ES-I3 (cell line): ENCODE measurements at regions not wholly inside any gene's neighbourhood (a gene's known extent, or its start where the extent isn't known, plus 50 kb on each side); places are given as distances from the start of the nearest gene placed in this dataset.
A peak's percentile ranks its signal among the peaks of the same experiment; 100 is the strongest.

Experiments
- H3K36me3 ChIP-seq: 2 replicates; pipeline ENCODE4 v1.6.1; 2013; ENCODE audit warnings: mild to moderate bottlenecking, low read length, control low read depth, moderate library complexity; ENCODE audit not compliant: insufficient read depth
- H3K4me1 ChIP-seq: 2 replicates; pipeline ENCODE4 v1.6.1; 2013; ENCODE audit warnings: mild to moderate bottlenecking, control low read depth, low read length; ENCODE audit not compliant: insufficient read depth
- H3K9ac ChIP-seq: 2 replicates; pipeline ENCODE4 v1.6.1; 2013; ENCODE audit warnings: low read depth, mild to moderate bottlenecking, low read length, moderate library complexity
- H3K9me3 ChIP-seq: 2 replicates; pipeline ENCODE4 v1.6.1; 2013; ENCODE audit warnings: mild to moderate bottlenecking, low read length, moderate library complexity; ENCODE audit not compliant: control insufficient read depth, insufficient read depth

DNA sequence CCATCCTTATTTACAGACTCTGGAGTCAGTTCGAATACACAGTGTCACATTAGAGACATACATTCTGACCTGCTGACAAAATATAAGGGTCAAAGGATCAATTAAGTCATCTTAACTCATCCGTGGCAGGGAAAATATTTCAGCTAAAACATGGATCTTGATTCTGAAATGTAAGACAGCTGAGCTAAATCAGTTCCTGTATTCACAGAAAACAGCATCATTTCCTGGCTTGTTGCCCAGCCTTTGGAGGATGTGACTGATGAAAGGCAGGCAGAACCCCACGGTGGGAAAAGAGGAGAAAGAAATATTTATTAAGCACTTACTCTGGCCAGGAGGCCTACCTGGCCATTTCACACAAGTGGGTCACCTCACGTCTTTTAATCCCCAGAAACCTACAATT, 101.9 kb downstream of the GAS2L3 start:
- Histone ChIP-seq H3K9ac (no peak overlapping the region), H3K36me3 (no peaks in the 10 kb centered on the region), H3K9me3 (no peaks in the 10 kb centered on the region), H3K4me1 (no peaks in the 10 kb centered on the region)

DNA sequence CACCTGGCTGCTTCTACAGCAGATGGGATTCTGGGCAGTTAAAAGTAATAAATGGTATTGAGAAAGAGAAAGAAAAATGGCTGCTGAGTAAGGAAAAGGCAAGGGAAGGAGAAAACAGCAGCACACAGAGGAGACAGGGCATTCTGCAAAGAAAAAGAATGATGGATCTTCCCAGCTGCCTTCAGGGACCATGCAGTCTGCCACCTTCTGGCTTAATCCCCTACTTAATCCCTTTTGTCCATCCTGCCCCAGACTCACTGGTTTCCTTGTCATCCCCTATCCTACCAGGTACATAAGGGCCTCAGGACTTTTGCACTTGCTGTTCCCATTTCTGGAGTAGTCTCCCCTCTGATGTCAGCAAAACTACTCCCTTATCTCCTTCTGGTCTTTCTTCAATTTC, 107.6 kb downstream of the GAS2L3 start:
- no peaks in the 10 kb centered on the region for H3K36me3 ChIP-seq
- H3K4me1 ChIP-seq, result no peaks in the 10 kb centered on the region
- H3K9me3 ChIP-seq, result peaks cover 10% of the 10 kb centered on the region; the same call in 1 of the 2 replicates
- H3K9ac ChIP-seq, result no peak overlapping the region

DNA sequence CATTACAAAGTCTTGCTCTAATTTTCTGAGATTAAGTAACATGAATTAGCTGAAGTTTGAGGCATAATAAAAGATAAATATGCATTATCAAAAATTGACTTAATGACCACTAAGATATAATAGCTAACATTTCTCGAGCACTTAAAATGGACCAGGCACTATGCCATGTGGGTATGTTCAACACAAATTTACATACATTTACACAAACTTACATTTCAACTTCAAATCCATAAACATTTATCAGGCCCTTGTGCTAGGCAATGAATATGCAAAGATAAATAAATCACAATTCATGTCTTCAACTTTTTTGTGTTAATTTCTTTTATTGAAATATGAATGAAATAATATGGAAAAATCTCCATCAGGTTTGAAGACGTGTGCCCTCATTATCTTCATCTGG, 108.7 kb downstream of the GAS2L3 start:
- peaks cover 10% of the 10 kb centered on the region; the same call in 1 of the 2 replicates for H3K9me3 ChIP-seq
- H3K36me3 ChIP-seq, result no peaks in the 10 kb centered on the region
- H3K4me1 ChIP-seq, result no peaks in the 10 kb centered on the region
- no peak overlapping the region for H3K9ac ChIP-seq

DNA sequence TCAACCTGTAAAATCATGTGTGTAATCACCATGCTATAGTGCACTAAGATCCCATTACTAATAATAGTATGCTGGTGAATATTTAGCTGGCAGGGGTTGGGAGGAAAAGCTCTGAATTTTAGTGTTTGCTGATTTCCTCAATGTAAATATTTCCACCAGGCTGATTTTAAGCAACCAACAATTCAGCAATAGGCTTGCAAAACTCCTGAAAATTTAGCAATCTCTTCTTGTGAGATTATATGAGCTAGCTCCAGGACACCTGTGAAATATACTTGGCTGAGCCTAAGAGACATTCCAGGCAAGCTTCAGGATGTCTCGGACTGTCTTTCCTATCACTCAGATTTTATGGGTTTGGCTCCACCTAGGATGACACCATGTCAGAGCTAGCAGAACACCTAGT, 106.9 kb upstream of the ANO4 start:
- Histone ChIP-seq H3K36me3 (no peaks in the 10 kb centered on the region), H3K9me3 (peaks cover 10% of the 10 kb centered on the region; the same call in 1 of the 2 replicates), H3K9ac (no peak overlapping the region), H3K4me1 (no peaks in the 10 kb centered on the region)

DNA sequence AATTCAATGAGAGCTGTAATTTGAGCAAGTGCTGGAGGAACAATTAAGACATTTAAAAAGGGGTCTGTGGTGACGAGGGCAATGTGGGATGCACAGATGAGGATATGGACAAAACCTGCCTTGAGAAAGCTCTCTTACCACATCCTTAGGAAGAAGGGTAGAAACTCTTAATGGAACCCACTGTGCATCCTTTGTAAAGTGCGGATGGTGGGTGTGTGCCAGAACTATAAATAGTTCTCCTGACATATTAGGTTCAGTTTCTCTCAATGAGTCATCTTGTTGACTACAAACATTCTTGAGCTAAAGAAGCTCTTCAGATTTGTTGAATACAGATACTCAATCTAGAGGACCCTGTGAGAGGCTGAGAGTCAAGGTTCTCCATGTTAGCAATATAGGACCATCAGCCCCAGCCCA, 106.1 kb upstream of the ANO4 start:
- H3K9me3 ChIP-seq, result peaks cover 10% of the 10 kb centered on the region; the same call in 1 of the 2 replicates

DNA sequence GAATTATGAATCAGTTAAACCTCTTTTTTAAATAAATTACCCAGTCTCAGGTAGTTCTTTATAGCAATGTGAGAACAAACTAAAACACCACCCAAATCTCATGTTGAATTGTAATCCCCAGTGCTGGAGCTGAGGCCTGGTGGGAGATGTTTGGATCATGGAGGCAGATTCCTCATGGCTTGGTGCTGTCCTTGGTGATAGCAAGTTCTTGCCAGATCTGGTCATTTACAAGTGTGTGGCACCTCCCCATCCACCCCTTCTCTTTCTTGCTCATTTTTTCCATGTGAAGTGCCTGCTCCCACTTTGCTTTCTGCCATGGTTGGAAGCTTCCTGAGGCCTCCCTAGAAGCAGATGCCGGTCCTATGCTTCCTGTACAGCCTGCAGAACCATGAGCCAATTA, 102.1 kb upstream of the ANO4 start:
- Histone ChIP-seq H3K4me1 (no peaks in the 10 kb centered on the region), H3K9ac (no peak overlapping the region), H3K9me3 (no peaks in the 10 kb centered on the region), H3K36me3 (no peaks in the 10 kb centered on the region)

More for the DNA sequence above, 106.1 kb upstream of the ANO4 start:
- H3K4me1 ChIP-seq, result no peaks in the 10 kb centered on the region
- no peaks in the 10 kb centered on the region for H3K36me3 ChIP-seq
- no peak overlapping the region for H3K9ac ChIP-seq

DNA sequence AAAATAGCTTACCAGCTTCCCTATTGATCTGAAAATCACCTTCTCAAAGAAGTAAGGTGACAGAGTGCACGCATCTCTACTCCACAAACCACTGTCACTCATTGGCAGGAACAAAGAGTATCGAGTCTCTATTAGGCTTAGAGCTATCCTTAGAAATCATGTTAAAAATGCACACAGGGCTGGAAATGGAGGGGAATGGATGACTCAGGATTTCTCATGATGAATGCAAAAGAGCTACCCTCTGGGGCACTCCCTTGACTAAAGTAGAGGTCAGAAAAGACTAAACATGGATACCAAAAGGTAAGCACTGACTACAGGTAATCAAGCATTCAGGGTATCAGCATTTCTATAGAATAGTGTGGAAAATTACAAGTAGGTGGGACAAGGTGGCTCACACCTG, 96.1 kb upstream of the ANO4 start:
- H3K9ac ChIP-seq, result no peak overlapping the region
- H3K9me3 ChIP-seq, result no peaks in the 10 kb centered on the region

DNA sequence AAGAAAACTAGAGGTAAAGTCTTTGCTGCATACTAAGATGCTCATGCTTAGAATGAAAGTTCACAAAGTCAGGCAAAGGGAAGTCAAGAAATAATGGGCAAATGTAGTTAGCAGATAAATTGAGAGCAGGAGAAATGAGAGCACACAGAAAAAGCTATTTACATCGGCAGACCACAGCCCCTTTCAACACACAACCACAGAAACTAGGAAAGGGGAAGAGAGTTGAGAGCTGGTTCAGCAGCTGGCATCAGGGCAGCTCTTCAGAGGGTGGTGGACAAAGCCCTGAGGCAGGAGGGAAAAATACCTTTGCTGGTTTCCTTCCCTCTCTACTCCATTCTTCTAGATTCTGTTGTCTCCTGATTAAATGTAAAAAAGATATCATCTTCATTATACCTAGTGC, 95.4 kb upstream of the ANO4 start:
- no peak overlapping the region for H3K9ac ChIP-seq
- H3K4me1 ChIP-seq, result no peaks in the 10 kb centered on the region
- H3K9me3 ChIP-seq, result no peaks in the 10 kb centered on the region
- H3K36me3 ChIP-seq, result no peaks in the 10 kb centered on the region

More for the DNA sequence above, 96.1 kb upstream of the ANO4 start:
- Histone ChIP-seq H3K4me1 (no peaks in the 10 kb centered on the region), H3K36me3 (no peaks in the 10 kb centered on the region)

DNA sequence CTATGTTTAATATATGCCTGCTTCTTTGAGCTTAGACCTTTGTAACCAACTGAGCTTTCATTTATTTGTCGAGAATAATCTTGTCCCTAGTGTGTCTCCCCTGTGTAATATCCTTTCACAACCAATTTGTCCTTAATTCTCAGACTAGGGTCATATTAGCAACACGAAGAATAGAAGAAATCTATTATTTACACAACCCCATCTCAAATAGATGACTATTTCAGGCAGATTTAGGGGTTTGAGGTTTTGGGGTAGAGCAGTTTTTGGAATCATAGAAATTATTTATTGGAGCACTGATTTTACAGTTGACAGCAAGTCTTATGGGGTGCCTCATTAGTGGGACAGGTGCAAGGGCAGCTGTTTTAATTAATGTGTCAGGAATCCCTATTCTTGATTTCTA, 91.2 kb upstream of the ANO4 start:
- no peaks in the 10 kb centered on the region for H3K4me1 ChIP-seq
- H3K9ac ChIP-seq, result no peak overlapping the region
- H3K36me3 ChIP-seq, result no peaks in the 10 kb centered on the region
- no peaks in the 10 kb centered on the region for H3K9me3 ChIP-seq

DNA sequence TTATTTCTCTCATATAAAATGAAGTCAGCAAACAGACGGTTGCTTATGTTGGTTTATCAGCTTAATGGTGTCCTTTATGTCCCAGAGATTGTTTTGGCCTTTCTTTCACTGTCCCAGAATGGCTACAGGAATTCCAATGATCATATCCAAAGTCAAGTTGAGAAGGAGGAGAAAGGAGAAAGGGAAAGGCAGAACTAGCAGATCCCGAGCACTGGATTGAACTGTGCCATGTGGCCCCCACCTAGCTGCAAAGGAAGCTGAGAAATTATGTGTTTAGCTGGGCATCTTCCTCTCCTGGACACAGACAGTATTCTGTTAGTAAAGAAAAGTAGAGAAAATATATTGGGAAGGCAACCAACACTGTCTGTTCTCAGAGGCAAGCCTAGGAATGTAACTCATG, 90.7 kb upstream of the ANO4 start:
- no peaks in the 10 kb centered on the region for H3K4me1 ChIP-seq
- no peak overlapping the region for H3K9ac ChIP-seq
- no peaks in the 10 kb centered on the region for H3K36me3 ChIP-seq
- H3K9me3 ChIP-seq, result no peaks in the 10 kb centered on the region

DNA sequence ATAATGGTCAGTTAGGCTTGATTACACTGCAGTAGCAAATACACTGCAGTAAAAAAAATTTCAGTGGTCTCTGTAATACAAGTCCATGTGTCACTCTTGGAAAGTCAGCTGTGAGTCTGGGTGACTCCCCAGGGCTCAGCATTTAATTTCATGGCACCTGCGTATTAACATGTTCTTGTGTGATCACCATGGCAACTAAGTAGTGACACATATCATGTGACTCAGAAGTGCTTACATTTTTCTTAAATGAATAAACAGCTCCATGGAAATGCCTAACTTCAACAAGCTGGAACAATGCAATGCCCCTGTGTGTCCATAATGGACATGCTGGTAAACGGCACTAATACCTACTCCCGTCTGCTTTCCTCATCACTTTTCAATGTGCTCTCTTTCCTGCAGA, 88.5 kb upstream of the ANO4 start:
- Histone ChIP-seq H3K9me3 (no peaks in the 10 kb centered on the region), H3K36me3 (no peaks in the 10 kb centered on the region), H3K9ac (no peak overlapping the region), H3K4me1 (no peaks in the 10 kb centered on the region)

DNA sequence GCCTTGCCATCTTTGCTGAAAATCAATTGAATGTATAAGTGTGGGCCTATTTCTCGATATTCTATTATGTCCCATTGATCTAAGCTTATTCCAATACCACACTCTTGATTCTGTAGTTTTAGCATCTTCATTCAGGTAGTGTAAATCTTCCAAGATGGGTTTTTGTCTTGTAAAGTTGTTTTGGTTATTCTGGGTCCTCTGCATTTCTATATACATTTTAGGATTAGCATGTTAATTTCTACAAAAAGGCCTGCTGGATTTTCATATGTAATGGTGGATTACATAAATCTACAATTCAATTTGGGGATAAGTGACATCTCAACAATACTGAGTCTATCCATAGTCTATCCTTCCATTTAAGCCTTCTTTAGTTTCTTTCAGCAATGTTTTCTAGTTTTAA, 86.0 kb upstream of the ANO4 start:
- H3K9ac ChIP-seq, result no peak overlapping the region
- H3K9me3 ChIP-seq, result no peaks in the 10 kb centered on the region
- H3K36me3 ChIP-seq, result no peaks in the 10 kb centered on the region
- H3K4me1 ChIP-seq, result no peaks in the 10 kb centered on the region

DNA sequence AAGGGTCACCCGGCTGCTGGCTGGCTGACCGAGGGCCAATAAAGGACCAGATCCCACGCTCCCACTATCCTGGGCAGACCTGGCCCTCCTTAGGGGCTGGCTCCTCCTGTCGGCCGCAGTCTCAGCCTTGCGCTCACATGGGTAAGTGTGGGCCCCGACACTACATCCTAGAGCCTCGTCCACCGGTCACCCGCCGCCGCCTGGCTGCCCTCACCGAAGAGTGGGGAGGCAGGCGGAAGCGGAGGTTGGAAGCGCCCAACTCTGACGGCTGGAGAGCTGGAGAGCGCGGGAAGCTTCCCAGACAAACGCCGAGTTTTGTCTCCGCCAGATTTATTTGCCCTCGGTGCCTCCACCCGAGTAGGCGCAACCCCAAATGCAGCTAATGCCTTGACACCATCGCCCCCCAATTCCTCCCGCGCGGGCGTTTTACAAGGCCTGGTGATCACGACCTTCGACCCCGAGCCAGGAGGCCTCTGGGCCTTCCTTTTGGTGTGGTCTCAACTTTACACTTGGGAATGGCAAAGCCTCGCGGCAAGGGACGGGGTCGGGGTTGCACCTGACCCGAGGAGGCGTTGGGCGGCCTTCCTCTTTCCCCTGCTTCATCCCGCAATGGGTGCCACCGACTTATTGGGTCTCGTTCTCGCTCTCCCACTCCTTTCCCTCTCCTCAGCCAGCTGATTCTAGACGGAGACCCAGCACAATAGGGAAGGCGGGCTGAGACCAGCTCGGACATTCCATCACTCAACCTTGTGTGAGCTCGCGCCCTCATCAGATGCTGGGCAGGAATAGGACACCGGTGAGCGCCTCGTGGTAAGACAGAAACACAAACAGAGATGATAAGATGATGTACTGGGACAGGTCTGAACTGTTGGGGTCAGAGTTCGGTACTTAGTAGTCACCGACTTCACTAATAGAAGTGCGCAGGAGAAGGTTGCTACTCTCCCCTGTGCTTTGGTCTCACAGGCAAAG, 78.3 kb upstream of the ANO4 start:
- H3K9ac ChIP-seq, result peak overlapping the region; percentile 71; the same call in 1 of the 2 replicates
- peaks cover 8% of the 10 kb centered on the region; the same call in 1 of the 2 replicates for H3K4me1 ChIP-seq
- H3K9me3 ChIP-seq, result no peaks in the 10 kb centered on the region
- no peaks in the 10 kb centered on the region for H3K36me3 ChIP-seq

DNA sequence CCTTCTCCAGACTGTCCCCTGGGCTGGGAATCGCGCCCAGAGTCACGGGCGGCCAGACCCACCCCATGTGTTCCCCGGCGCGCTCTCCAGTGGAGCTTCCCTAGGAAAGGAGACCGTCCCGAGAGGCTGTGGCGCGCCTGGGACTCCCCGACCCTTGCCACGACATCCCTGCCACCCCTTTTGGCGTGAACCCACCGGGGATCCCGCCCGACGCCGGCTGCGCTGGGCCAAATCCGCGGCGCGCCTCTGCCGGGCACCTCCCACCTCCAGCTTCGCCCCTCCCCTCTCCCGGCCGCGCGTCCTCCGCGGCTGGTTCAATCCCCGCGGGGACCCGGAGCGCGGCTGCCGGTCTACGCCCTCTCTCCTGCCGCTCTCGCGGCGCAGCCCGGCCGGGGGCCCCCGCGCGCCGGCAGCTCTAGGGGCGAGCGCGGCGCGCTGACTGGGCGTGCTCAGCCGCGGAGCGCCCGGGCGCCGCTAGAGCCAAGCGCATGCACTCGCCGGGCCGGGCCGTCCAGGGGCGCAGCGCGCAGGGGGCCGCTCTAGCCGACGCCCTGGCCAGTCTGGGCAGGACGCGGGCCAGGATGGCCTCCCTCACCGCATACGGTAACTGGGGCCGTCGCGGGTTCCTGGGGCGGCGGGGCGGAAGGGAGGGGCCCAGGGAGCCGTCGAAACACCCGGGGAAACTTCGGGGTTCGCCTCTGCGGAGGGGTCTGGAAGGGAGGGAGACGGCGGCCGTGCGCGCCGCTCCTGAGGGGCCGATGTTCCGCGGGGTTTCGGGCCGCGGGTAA, 77.4 kb upstream of the ANO4 start:
- H3K4me1 ChIP-seq, result peaks cover 8% of the 10 kb centered on the region; the same call in 1 of the 2 replicates
- no peaks in the 10 kb centered on the region for H3K36me3 ChIP-seq
- no peaks in the 10 kb centered on the region for H3K9me3 ChIP-seq
- H3K9ac ChIP-seq, result peak overlapping the region; percentile 71

DNA sequence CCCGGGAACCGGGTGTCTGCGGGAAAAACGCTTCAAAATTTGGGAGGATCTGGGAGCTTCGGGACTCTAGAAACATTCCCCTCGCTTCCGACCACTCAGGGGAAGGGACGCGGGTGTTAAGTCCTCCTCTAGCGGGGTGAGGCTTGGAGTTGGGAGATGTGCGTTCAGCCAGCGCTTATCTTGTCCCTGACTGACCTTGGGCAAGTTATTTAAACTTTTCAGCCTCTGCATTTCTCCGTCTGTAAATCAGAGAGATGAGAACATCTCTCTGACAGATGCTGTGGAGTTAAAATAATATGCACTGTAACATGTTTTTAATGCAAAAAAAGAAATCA, 76.9 kb upstream of the ANO4 start:
- Histone ChIP-seq H3K36me3 (no peaks in the 10 kb centered on the region), H3K9me3 (no peaks in the 10 kb centered on the region), H3K9ac (peak overlapping the region; percentile 71), H3K4me1 (peaks cover 8% of the 10 kb centered on the region; the same call in 1 of the 2 replicates)
